Small intestine (tissue), 7 donors: ENCODE measurements at regions not wholly inside any gene's neighbourhood (a gene's known extent, or its start where the extent isn't known, plus 50 kb on each side); places are given as distances from the start of the nearest gene placed in this dataset.

ENCODE experiments used
- DNase-seq, 2 donors: peaks; one replicate each; pipeline versions ENCODE4 v3.0.0 to v3.0.0-alpha.2; 2013
- FAIRE-seq: peaks from 2 replicates; lab custom pipeline; 2012; peaks lifted over from hg19 to GRCh38; lab: Jason Lieb, UNC
- H3K27ac ChIP-seq, 3 donors: one replicate each; pipeline ENCODE4 v1.5.1; 2013; ENCODE audit warnings: low read length in 2 of 3, mild to moderate bottlenecking in 2 of 3, control low read depth in 1 of 3, inconsistent platforms in 1 of 3, low read depth in 1 of 3, moderate library complexity in 1 of 3
- H3K27me3 ChIP-seq, 3 donors: one replicate each; pipeline ENCODE4 v1.6.1; 2013; ENCODE audit warnings: low read length in 3 of 3, inconsistent platforms in 1 of 3; ENCODE audit not compliant: control insufficient read depth in 3 of 3, insufficient read depth in 3 of 3
- H3K36me3 ChIP-seq, 3 donors: one replicate each; pipeline ENCODE4 v1.6.1; 2013; ENCODE audit warnings: low read length in 3 of 3, inconsistent platforms in 1 of 3, low read depth in 1 of 3, mild to moderate bottlenecking in 1 of 3, moderate library complexity in 1 of 3; ENCODE audit not compliant: control insufficient read depth in 3 of 3, insufficient read depth in 2 of 3
- H3K4me1 ChIP-seq, 3 donors: one replicate each; pipeline ENCODE4 v1.6.1; 2013; ENCODE audit warnings: low read length in 2 of 3, inconsistent platforms in 1 of 3, low read depth in 1 of 3, mild to moderate bottlenecking in 1 of 3, moderate library complexity in 1 of 3; ENCODE audit not compliant: control insufficient read depth in 3 of 3, insufficient read depth in 2 of 3
- H3K4me3 ChIP-seq, 3 donors: one replicate each; pipeline ENCODE4 v1.5.1; 2013; ENCODE audit warnings: low read length in 3 of 3, control low read depth in 1 of 3, inconsistent platforms in 1 of 3, low read depth in 1 of 3, mild to moderate bottlenecking in 1 of 3, moderate library complexity in 1 of 3
- H3K9me3 ChIP-seq, 2 donors: one replicate each; pipeline ENCODE4 v1.6.1; 2013; ENCODE audit warnings: low read depth in 1 of 2, low read length in 1 of 2; ENCODE audit not compliant: control insufficient read depth in 2 of 2, insufficient read depth in 1 of 2
- WGBS, 3 donors: extraction: QIAGEN DNeasy Blood & Tissue Kit; methylation state at CpG; one replicate each; pipeline ENCODE4 v1.1.7; 2013; 5-methylcytosine and 5-hydroxymethylcytosine counted together
- donor health status: healthy with polysubstance abuse.
- donor health status: control.
- donor health status: control.
- donor health status: Bipolar disorder and iron deficiency.
- donor health status: healthy.

DNA sequence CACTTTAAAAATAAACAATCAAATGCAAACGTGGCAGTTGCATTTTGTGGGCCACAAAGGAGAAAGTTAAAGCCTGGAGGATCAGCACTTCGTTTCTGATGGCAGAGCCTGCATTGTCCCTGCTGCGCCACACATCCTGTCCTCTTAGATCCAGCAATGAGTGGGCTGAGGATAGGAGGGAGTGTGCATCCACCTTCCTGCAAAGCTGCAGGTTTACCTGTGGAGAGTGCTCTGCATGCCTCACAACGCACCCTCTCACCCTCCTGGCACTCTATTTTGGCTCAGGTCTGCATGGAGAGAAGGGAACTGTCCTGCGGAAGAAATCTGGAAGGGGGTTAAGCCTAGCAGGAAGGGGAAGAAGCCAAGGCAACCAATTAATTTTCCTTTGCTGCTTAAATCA is 212.2 kb upstream of the SLC24A2 start:
- Histone ChIP-seq H3K4me3 (no peak overlapping the region), H3K9me3 (no peaks in the 10 kb centered on the region), H3K27ac (no peak overlapping the region), H3K36me3 (no peaks in the 10 kb centered on the region), H3K27me3 (no peaks in the 10 kb centered on the region), H3K4me1 (peaks cover 0 to 2% (median 0%) of the 10 kb centered on the region in 3 donors)
- WGBS, 3 donors: 54 to 71% (median 65%) methylated on average over 5 of the region's 5 CpGs
- FAIRE-seq (no peak), DNase-seq (no peak)

DNA sequence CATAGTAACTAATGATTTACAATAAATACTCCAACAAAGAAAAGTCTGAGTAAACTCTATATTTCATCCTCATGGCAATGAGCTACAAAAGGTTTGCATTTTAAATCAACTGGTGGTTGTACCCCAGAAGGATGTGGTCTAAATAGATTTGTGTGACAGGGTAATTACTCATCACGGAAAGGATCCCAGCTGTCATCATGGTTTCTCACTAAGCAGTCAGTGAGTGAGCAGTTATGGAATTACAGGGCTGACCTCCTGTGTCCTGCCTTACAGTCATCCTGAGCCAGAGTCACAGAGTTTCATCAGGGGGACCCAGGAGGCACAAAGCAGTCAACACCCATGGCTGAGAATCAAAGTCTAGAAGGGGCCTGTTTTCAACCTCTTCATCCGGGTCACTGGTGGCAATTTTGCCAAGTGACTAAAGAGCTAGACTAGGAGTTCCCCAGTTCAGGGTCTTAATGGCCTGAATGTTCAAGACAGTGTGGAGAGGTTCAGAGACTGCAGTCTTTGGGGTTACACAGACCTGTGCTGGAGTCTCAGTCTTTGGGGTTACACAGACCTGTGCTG is 210.7 kb upstream of the SLC24A2 start:
- no peaks in the 10 kb centered on the region for H3K9me3 ChIP-seq
- peaks cover 0 to 2% (median 0%) of the 10 kb centered on the region in 3 donors for H3K4me1 ChIP-seq
- no peak overlapping the region for H3K27ac ChIP-seq
- peak in 1 of 2 donors; percentile 12 for DNase-seq
- no peak for FAIRE-seq
- WGBS, 3 donors: 53 to 82% (median 62%) methylated on average over 2 of the region's 2 CpGs
- no peaks in the 10 kb centered on the region for H3K27me3 ChIP-seq
- H3K36me3 ChIP-seq: no peaks in the 10 kb centered on the region
- no peak overlapping the region for H3K4me3 ChIP-seq

DNA sequence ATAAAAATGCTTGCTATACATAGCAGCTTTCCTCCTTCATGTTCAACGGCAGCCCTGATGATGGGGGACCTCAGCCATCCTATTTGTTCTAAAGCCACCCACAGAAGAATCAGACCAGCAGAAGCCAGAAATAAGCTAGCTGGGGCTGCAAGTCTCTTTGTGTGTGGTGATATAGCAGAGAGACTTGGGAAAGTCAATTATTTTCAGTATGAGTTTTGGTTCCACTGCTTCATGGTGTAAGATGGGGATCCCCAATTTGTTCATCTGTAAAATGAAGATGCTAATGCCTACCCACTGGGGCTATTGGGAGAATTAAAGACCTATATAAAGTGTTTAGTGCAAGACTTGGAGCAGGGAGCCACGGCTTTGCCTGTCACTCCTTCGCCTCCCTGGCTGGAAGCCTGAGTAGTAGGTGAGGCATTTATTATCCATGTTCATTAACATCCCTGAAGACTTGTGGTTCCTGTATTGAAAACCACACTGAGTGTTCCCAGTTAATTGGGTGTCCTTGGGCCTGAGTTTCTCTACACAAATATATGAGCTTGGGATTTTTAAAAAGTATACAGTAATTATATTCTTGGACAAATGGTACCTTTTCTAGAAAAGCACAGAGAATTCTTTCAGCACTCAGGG is 210.1 kb upstream of the SLC24A2 start:
- WGBS, 3 donors: 42 to 71% (median 45%) methylated on average over 3 of the region's 3 CpGs
- no peak overlapping the region for H3K27ac ChIP-seq
- FAIRE-seq: no peak

DNA sequence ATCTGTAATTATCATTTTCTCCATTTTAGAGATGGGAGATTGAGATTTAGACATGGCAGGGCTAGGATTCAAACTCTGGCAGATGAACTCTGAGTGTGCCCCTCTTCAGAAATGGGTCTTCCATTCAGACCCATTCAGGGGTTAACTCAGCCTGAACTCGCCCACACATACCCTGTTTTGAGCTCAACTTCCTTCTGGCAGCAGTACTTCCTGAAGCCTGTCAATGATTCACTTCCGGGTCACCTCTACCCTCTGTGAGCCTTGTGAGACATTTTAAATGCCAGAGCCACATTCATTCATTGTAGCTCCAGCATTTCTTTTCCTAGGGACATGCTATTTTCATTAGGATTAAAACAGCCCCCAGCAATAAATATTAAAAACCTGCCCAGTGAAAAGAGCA is 209.3 kb upstream of the SLC24A2 start:
- H3K27me3 ChIP-seq: no peaks in the 10 kb centered on the region
- H3K27ac ChIP-seq: no peak overlapping the region
- H3K4me3 ChIP-seq: no peak overlapping the region
- no peak for DNase-seq
- no peaks in the 10 kb centered on the region for H3K9me3 ChIP-seq
- H3K4me1 ChIP-seq: peaks cover 0 to 2% (median 0%) of the 10 kb centered on the region in 3 donors
- 36 to 52% (median 52%) methylated on average over 2 of the region's 2 CpGs for WGBS, 3 donors
- H3K36me3 ChIP-seq: no peaks in the 10 kb centered on the region
- FAIRE-seq: no peak

More for the DNA sequence above, 210.1 kb upstream of the SLC24A2 start:
- H3K27me3 ChIP-seq: no peaks in the 10 kb centered on the region
- H3K36me3 ChIP-seq: no peaks in the 10 kb centered on the region
- DNase-seq: no peak
- H3K4me3 ChIP-seq: no peak overlapping the region
- peaks cover 0 to 2% (median 0%) of the 10 kb centered on the region in 3 donors for H3K4me1 ChIP-seq
- H3K9me3 ChIP-seq: no peaks in the 10 kb centered on the region

DNA sequence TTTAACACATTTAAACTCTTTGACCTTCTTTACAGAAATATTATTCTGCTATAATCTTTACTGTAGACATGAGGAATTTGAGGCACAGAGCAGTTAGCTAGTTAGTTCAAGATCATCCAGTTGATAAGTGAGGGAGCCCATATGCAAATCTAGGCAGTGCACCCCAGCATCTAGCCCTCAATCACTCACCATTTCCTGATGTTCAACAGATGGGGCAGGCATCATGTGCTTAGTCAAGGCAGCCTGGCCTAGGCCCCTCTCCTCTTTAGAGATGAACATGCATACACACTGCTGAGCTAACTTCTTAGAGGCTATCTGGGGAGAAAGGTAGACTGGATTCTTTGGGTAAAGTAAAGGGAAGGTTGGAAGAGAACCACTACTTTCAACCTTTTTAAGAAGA is 206.8 kb upstream of the SLC24A2 start:
- Histone ChIP-seq H3K27ac (no peak overlapping the region), H3K4me1 (no peaks in the 10 kb centered on the region), H3K36me3 (no peaks in the 10 kb centered on the region), H3K9me3 (no peaks in the 10 kb centered on the region), H3K4me3 (no peak overlapping the region), H3K27me3 (no peaks in the 10 kb centered on the region)
- DNase-seq: no peak
- FAIRE-seq: no peak

DNA sequence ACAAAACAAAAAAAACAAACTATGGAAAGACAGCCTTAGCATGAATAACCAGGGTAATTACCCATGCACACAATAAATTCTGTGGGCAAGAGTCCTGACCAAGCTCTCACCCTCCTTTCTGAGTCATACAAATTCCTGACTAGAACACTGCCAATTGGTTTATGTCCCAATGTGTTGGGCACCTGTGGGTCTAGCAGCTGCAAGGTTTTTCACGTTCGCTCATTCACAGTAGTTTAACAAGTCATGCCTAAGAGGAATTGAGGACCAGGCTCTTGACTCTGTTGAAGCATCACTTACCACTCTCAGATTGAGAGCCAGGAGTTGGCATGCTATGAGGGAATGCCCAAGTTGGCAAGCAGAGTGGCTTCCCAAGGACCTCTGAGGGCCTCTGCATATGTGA is 205.5 kb upstream of the SLC24A2 start:
- H3K36me3 ChIP-seq: no peaks in the 10 kb centered on the region
- no peaks in the 10 kb centered on the region for H3K4me1 ChIP-seq
- no peaks in the 10 kb centered on the region for H3K27me3 ChIP-seq
- no peak overlapping the region for H3K4me3 ChIP-seq
- H3K9me3 ChIP-seq: no peaks in the 10 kb centered on the region
- DNase-seq (no peak), FAIRE-seq (no peak)
- 77 to 86% (median 85%) methylated on average over 2 of the region's 2 CpGs for WGBS, 3 donors
- no peak overlapping the region for H3K27ac ChIP-seq

DNA sequence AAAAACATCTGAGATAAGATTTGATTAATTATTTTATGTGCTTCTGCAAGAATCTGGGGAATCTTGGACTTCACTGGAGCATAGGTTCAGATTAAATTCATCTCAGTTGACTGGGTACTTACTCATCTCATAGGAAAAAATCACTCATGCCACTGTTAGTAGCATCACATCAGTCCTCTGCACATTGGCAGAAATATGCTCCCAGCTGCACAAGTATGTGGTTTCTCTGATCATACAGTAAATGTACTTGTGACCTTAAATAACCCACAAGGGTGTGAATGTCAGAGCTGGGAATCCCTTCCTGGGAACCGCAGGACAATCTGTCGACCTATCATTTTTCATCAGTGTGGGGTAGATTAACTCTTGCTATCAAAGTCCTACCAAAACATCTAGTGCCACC is 203.7 kb upstream of the SLC24A2 start:
- no peaks in the 10 kb centered on the region for H3K4me1 ChIP-seq
- H3K36me3 ChIP-seq: no peaks in the 10 kb centered on the region
- DNase-seq (no peak), FAIRE-seq (no peak)
- 42 to 51% (median 47%) methylated on average over 2 of the region's 2 CpGs for WGBS, 3 donors
- no peak overlapping the region for H3K27ac ChIP-seq
- no peaks in the 10 kb centered on the region for H3K27me3 ChIP-seq
- H3K4me3 ChIP-seq: no peak overlapping the region
- no peaks in the 10 kb centered on the region for H3K9me3 ChIP-seq

DNA sequence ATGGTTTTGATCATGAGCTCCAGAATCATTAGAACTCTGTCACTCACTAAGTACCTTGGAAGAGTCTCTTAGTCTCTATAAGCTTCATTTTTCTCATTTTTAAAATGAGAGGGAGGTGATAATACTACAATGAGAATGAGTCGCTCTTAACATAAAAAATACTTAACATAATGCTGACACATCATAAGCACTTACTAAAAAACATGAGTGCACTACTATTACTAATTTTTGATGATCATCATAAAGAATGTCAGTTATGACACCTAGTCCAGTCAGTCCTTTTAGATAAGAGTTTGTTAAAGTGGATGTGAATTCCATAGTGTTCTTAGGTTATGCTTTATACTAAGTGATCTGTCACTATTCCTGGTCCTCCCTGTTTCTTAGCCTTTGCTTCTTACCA is 200.4 kb upstream of the SLC24A2 start:
- no peaks in the 10 kb centered on the region for H3K9me3 ChIP-seq
- no peak overlapping the region for H3K27ac ChIP-seq
- no peaks in the 10 kb centered on the region for H3K36me3 ChIP-seq
- WGBS, 3 donors: 83 to 87% (median 83%) methylated on average over 1 of the region's 1 CpG
- DNase-seq (no peak), FAIRE-seq (no peak)
- no peaks in the 10 kb centered on the region for H3K4me1 ChIP-seq
- no peak overlapping the region for H3K4me3 ChIP-seq
- no peaks in the 10 kb centered on the region for H3K27me3 ChIP-seq

DNA sequence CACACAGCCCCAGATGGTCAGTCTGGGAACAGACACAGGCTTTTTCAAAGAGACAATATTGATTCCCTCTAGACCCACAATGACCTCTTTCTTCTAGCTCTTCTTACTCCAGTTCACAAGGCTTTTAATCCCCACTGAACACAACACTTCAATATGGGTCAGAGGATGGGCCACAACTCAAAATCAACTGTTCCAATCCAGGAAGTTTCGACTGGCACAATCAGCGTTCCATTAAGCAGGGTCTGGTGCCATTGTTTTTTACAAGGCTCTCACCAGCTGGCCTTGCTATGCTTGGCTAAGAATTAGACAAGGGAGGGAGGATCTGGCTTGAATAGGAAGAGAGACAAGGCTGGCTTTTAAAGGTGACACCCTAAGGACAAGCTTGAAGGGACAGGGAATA is 199.4 kb upstream of the SLC24A2 start:
- WGBS, 3 donors: 78 to 86% (median 81%) methylated on average over 2 of the region's 2 CpGs
- Histone ChIP-seq H3K27ac (no peak overlapping the region), H3K4me3 (no peak overlapping the region), H3K9me3 (no peaks in the 10 kb centered on the region), H3K27me3 (no peaks in the 10 kb centered on the region), H3K36me3 (no peaks in the 10 kb centered on the region), H3K4me1 (no peaks in the 10 kb centered on the region)
- no peak for FAIRE-seq
- DNase-seq: no peak
